GM23338 (cell line): ENCODE measurements at regions not wholly inside any gene's neighbourhood (a gene's known extent, or its start where the extent isn't known, plus 50 kb on each side); places are given as distances from the start of the nearest gene placed in this dataset.

Source experiments
- ATAC-seq: fragments of 200-7000 bp; cut with Tn5 transposase; 3 replicates; pipeline ENCODE4 v1.9.1; 2020
- DNase-seq: peaks from one replicate; pipeline ENCODE4 v3.0.0-alpha.2; 2015; ENCODE audit warnings: low spot score
- H2AFZ ChIP-seq: fragments of 200-600 bp; sonication (generic); 2 replicates; pipeline ENCODE4 v1.8.0; 2016; ENCODE audit warnings: antibody characterized with exemption, mild to moderate bottlenecking, moderate library complexity
- H3F3A ChIP-seq: fragments of 200-600 bp; sonication (generic); replicated peaks from 2 replicates; pipeline ENCODE4 v1.8.0; 2017; ENCODE audit warnings: antibody characterized with exemption, mixed run types, low read depth
- H3K27ac ChIP-seq: fragments of 200-600 bp; sonication (generic); 2 replicates; pipeline ENCODE4 v1.6.1; 2016; ENCODE audit warnings: low read depth
- H3K27me3 ChIP-seq: fragments of 200-600 bp; sonication (generic); 2 replicates; pipeline ENCODE4 v1.8.0; 2016; ENCODE audit warnings: mild to moderate bottlenecking, mixed run types, moderate library complexity; ENCODE audit not compliant: insufficient read depth
- H3K36me3 ChIP-seq: fragments of 200-600 bp; sonication (generic); 2 replicates; pipeline ENCODE4 v1.8.0; 2016; ENCODE audit warnings: mild to moderate bottlenecking; ENCODE audit not compliant: insufficient read depth
- H3K4me1 ChIP-seq: fragments of 200-600 bp; sonication (generic); 2 replicates; pipeline ENCODE4 v1.8.0; 2016; ENCODE audit warnings: mild to moderate bottlenecking, moderate library complexity; ENCODE audit not compliant: insufficient read depth
- H3K4me2 ChIP-seq: fragments of 200-600 bp; sonication (generic); 2 replicates; pipeline ENCODE4 v1.7.1; 2017; ENCODE audit warnings: mixed run types
- H3K4me3 ChIP-seq: fragments of 200-600 bp; sonication (generic); 2 replicates; pipeline ENCODE4 v1.6.1; 2016; ENCODE audit warnings: mixed run types
- H3K79me2 ChIP-seq: fragments of 200-600 bp; sonication (generic); replicated peaks from 2 replicates; pipeline ENCODE4 v1.8.0; 2017; ENCODE audit warnings: mild to moderate bottlenecking; ENCODE audit not compliant: insufficient read depth
- H3K9me2 ChIP-seq: fragments of 200-600 bp; sonication (generic); 2 replicates; pipeline ENCODE4 v1.8.0; 2017; ENCODE audit not compliant: insufficient read depth
- H4K20me1 ChIP-seq: fragments of 200-600 bp; sonication (generic); replicated peaks from 2 replicates; pipeline ENCODE4 v1.8.0; 2017; ENCODE audit warnings: mild to moderate bottlenecking; ENCODE audit not compliant: insufficient read depth
- H3K27ac Mint-ChIP-seq: 2 replicates; pipeline ENCODE4 v1.8.0; 2020; ENCODE audit warnings: inconsistent platforms, mild to moderate bottlenecking, moderate library complexity, mixed read lengths
- H3K27me3 Mint-ChIP-seq: 3 replicates; pipeline ENCODE4 v1.8.0; 2022; ENCODE audit warnings: low read depth, mild to moderate bottlenecking, moderate library complexity, mixed read lengths, inconsistent platforms; ENCODE audit not compliant: insufficient read depth, poor library complexity
- H3K36me3 Mint-ChIP-seq: 3 replicates; pipeline ENCODE4 v1.8.0; 2021; ENCODE audit warnings: low read depth, mild to moderate bottlenecking, inconsistent platforms, moderate library complexity, mixed read lengths
- H3K4me1 Mint-ChIP-seq: 3 replicates; pipeline ENCODE4 v1.8.0; 2020; ENCODE audit warnings: mild to moderate bottlenecking, inconsistent platforms, mixed read lengths
- H3K4me3 Mint-ChIP-seq: 3 replicates; pipeline ENCODE4 v1.8.0; 2021; ENCODE audit warnings: moderate library complexity, mild to moderate bottlenecking, inconsistent platforms, mixed read lengths
- H3K9me3 Mint-ChIP-seq: 3 replicates; pipeline ENCODE4 v1.8.0; 2020; ENCODE audit warnings: moderate library complexity, mild to moderate bottlenecking, inconsistent platforms, mixed read lengths
- CREB1 ChIP-seq: fragments of 250-450 bp; sonication (Bioruptor Pico); IDR thresholded peaks from 2 replicates; pipeline ENCODE4 v1.5.0; 2020; ENCODE audit warnings: low read depth, mild to moderate bottlenecking, moderate library complexity
- EZH2 ChIP-seq: fragments of 200-600 bp; sonication (generic); IDR thresholded peaks from one replicate; pipeline ENCODE4 v1.8.0; 2017; ENCODE audit warnings: antibody characterized with exemption, mild to moderate bottlenecking, low read depth; ENCODE audit not compliant: unreplicated experiment
- EZH2phosphoT487 ChIP-seq: fragments of 200-600 bp; sonication (generic); IDR thresholded peaks from one replicate; pipeline ENCODE4 v1.8.1; 2018; ENCODE audit warnings: antibody characterized with exemption; ENCODE audit not compliant: unreplicated experiment
- JUNB ChIP-seq: IDR thresholded peaks from one replicate; pipeline ENCODE4 v1.6.1; 2016; ENCODE audit warnings: antibody characterized with exemption; ENCODE audit not compliant: unreplicated experiment
- NANOG ChIP-seq: IDR thresholded peaks from 2 replicates; pipeline ENCODE4 v1.6.1; 2016; ENCODE audit warnings: antibody characterized with exemption, borderline replicate concordance
- POLR2AphosphoS5 ChIP-seq: IDR thresholded peaks from 2 replicates; pipeline ENCODE4 v1.6.1; 2016; ENCODE audit warnings: antibody characterized with exemption, low read depth
- REST ChIP-seq: IDR thresholded peaks from one replicate; pipeline ENCODE4 v1.6.1; 2018; ENCODE audit warnings: antibody characterized with exemption; ENCODE audit not compliant: unreplicated experiment
- ZNF114 ChIP-seq: fragments of 250-450 bp; sonication (Bioruptor Pico); IDR thresholded peaks from 2 replicates; pipeline ENCODE4 v1.5.0; 2020; ENCODE audit warnings: mild to moderate bottlenecking, moderate library complexity
- ZNF331 ChIP-seq: fragments of 250-450 bp; sonication (Bioruptor Pico); IDR thresholded peaks from 2 replicates; pipeline ENCODE4 v1.5.0; 2020; ENCODE audit warnings: low read depth, mild to moderate bottlenecking, moderate library complexity
- TF ChIP-seq, protein P1 (sequence below), 2 experiments: fragments of 200-600 bp in 1 of 2; sonication (generic) in 1 of 2; conservative IDR thresholded peaks; 2 replicates each; pipeline versions ENCODE4 v1.5.1 to v1.6.1; 2016 to 2017; ENCODE audit warnings: antibody characterized with exemption in 2 of 2, low read depth in 2 of 2, mild to moderate bottlenecking in 2 of 2, moderate library complexity in 1 of 2

- TF ChIP-seq ZNF114 (no peak), NANOG (no peak)
These were observed 201.5 kb downstream of the C16orf95 start (continued) for GRCh38 chr16:87115646-87116045.

- H3K4me1 Mint-ChIP-seq: peaks cover 3% of the 10 kb centered on the region; the same call in 1 of the 3 replicates
- no peaks in the 10 kb centered on the region for H3K36me3 Mint-ChIP-seq
- peaks cover 2% of the 10 kb centered on the region for H3K27me3 Mint-ChIP-seq
- Histone ChIP-seq H3K27me3 (no peaks in the 10 kb centered on the region), H3K79me2 (no peaks in the 10 kb centered on the region), H3K27ac (no peak overlapping the region), H2AFZ (no peak overlapping the region), H4K20me1 (no peaks in the 10 kb centered on the region), H3K4me3 (no peak overlapping the region), H3K4me2 (no peak overlapping the region), H3K4me1 (no peaks in the 10 kb centered on the region), H3F3A (no peaks in the 10 kb centered on the region), H3K36me3 (no peaks in the 10 kb centered on the region), H3K9me2 (no peaks in the 10 kb centered on the region)
- ATAC-seq: no peak
- H3K4me3 Mint-ChIP-seq: no peak overlapping the region
- no peak overlapping the region for H3K27ac Mint-ChIP-seq
- H3K9me3 Mint-ChIP-seq: no peaks in the 10 kb centered on the region
- no peak for DNase-seq
- TF ChIP-seq, protein P1, sequence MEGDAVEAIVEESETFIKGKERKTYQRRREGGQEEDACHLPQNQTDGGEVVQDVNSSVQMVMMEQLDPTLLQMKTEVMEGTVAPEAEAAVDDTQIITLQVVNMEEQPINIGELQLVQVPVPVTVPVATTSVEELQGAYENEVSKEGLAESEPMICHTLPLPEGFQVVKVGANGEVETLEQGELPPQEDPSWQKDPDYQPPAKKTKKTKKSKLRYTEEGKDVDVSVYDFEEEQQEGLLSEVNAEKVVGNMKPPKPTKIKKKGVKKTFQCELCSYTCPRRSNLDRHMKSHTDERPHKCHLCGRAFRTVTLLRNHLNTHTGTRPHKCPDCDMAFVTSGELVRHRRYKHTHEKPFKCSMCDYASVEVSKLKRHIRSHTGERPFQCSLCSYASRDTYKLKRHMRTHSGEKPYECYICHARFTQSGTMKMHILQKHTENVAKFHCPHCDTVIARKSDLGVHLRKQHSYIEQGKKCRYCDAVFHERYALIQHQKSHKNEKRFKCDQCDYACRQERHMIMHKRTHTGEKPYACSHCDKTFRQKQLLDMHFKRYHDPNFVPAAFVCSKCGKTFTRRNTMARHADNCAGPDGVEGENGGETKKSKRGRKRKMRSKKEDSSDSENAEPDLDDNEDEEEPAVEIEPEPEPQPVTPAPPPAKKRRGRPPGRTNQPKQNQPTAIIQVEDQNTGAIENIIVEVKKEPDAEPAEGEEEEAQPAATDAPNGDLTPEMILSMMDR (conservative IDR thresholded peaks at IDR 0.05; ENCODE audit: low read depth in 2 of 2): no peak
- TF ChIP-seq ZNF114 (no peak), EZH2 (no peak), ZNF331 (CRISPR knock-in tag) (no peak), JUNB (no peak), NANOG (no peak), REST (no peak)
These were observed 199.3 kb downstream of the C16orf95 start for GRCh38 chr16:87117936-87118335.

DNA sequence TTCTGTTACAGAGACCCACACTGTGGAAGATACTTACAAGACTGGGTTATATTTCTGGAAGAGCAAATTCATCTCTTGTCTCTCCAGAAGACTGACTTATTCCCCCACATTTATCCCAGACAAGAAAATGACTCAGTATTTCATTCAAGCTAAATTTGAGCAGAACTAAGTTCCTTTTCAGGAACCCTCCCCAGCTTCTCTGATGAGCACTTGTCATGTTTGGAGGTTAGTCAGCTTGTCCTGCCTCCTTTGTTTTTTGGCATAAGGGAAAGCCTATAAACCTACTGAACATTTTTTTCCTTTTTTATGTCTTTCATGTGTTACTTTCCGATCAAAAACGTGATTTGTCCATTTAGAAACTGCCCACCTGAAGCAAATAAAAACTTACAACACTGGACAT, 198.0 kb downstream of the C16orf95 start:
- ATAC-seq (no peak), DNase-seq (no peak)
- Histone ChIP-seq H3K79me2 (no peaks in the 10 kb centered on the region), H2AFZ (no peak overlapping the region), H3K4me3 (no peak overlapping the region), H3F3A (no peaks in the 10 kb centered on the region; the same call in 1 of the 2 replicates), H3K4me2 (no peak overlapping the region), H3K9me2 (no peaks in the 10 kb centered on the region), H3K27me3 (no peaks in the 10 kb centered on the region), H3K36me3 (no peaks in the 10 kb centered on the region), H3K27ac (no peak overlapping the region), H4K20me1 (no peaks in the 10 kb centered on the region), H3K4me1 (no peaks in the 10 kb centered on the region)
- Mint-ChIP-seq H3K9me3 (no peaks in the 10 kb centered on the region), H3K36me3 (no peaks in the 10 kb centered on the region), H3K4me1 (peaks cover 2% of the 10 kb centered on the region; the same call in 1 of the 3 replicates), H3K27me3 (peaks cover 2% of the 10 kb centered on the region), H3K27ac (no peak overlapping the region), H3K4me3 (no peak overlapping the region)
- TF ChIP-seq EZH2phosphoT487 (no peak), ZNF114 (no peak), REST (no peak), POLR2AphosphoS5 (no peak), CREB1 (CRISPR knock-in tag) (no peak), NANOG (no peak), EZH2 (no peak), ZNF331 (CRISPR knock-in tag) (no peak)
- TF ChIP-seq, protein P1 (conservative IDR thresholded peaks at IDR 0.05; ENCODE audit: low read depth in 2 of 2): no peak
